Activated CD4-positive, CD25-positive, alpha-beta regulatory T cell treated with anti-CD3 and anti-CD28 coated beads, Interleukin-2, amount 50 U/mL, for 16 hours (primary cell): ENCODE measurements at regions not wholly inside any gene's neighbourhood (a gene's known extent, or its start where the extent isn't known, plus 50 kb on each side); places are given as distances from the start of the nearest gene placed in this dataset.
"Not testable (repeated sequence)": the region's sequence is repeated elsewhere in the genome, so short reads cannot be mapped to it uniquely, and the experiment has no call there.

Experiments
- DNase-seq: peaks from one replicate; pipeline ENCODE4 v3.0.0-alpha.2; 2020; ENCODE audit warnings: low read depth, low spot score

DNA sequence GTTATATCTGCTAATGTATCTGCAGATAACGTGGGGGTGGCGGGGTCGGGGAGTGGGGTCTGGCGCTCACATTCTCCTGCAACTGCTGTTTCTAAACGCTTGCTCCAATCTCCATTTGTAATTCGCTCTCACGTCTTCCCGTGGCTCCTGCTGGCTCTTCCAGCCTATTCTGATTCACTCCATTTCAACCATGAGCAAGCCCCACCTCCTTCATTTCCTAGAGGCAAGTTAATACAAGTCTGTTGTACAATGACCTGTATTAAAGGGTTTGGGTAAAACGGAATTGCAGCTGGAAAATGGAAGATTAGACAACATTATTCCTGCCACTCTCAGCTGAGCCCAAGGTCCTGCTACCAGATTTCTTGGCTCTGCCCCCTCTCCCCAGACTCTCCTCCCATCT lies 132.3 kb downstream of the CSNK2A3 start:
- DNase-seq, result no peak

DNA sequence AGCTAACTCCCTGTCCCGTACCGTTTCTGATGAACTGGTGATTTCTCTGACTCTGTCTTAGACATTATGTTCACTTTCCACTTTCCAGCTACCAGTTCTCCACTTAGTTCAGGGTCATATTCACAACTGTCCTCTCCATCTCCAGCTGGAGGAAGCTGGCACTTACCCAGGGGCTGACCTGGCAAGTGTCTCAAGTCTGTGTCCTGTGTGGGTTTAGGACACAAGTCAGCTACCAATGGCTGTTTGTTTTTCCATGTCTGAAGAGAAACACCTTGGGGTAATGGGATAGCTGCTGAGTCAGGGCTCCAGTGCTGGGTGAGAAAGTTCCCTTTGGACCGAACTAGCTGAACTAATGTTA lies 134.4 kb downstream of the CSNK2A3 start:
- DNase-seq, result no peak

DNA sequence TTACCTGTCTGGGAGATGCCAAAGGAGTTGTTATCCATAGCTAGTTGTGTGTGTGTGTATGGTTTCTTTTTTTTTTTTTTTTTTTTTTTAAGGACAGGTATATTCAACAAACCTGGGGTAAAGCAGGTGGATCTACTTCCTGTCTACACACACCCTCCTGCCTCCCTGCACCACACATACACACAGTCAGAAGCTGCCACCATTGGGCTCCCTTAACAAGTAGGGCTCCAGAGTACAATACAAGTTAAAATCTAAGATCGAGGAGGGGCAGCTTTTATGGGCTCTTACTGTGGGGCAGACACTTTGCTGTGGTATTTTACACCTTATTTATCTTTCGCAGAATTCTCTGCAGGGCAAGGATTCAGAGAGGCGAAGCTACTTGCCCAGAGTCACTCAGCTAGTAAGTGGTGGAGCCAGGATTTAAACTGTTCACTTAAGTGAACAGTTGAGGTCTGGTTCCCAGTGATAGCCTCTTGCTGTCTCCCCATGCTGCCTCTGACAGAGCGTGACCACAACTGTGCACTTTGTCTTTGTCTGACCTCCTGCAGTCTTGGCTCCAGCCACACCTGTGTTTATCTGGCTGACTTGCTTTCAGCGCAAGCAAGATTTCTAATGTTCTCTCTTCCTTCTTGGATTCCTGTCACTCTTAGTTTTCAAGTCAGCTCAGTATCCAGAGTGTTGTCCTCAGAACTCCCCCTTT lies 135.0 kb downstream of the CSNK2A3 start:
- no peak for DNase-seq

DNA sequence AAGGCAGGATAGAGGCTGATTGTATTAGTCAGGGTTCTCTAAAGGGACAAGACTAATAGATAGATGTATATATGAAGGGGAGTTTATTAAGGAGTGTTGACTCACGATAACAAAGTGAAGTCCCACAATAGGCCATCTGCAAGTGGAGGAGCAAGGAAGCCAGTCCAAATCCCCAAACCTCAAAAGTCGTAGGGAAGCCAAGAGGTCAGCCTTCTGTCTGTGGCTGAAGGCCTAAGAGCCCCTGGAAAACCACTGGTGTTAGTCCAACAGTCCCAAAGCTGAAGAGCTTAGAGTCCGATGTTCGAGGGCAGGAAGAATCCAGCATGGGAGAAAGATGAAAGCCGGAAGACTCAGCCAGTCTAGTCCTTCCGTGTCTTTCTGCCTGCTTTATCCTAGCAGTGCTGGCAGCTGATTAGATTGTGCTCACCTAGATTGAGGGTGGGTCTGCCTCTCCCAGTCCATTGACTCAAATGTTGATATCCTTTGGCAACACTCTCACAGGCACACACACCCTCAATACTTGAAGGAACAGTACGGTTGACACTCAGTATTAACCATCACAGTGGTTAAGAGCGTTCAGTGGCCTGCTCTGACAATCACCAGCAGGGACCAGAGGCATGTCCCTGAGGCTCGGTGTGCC lies 135.6 kb downstream of the CSNK2A3 start:
- DNase-seq, result no peak

DNA sequence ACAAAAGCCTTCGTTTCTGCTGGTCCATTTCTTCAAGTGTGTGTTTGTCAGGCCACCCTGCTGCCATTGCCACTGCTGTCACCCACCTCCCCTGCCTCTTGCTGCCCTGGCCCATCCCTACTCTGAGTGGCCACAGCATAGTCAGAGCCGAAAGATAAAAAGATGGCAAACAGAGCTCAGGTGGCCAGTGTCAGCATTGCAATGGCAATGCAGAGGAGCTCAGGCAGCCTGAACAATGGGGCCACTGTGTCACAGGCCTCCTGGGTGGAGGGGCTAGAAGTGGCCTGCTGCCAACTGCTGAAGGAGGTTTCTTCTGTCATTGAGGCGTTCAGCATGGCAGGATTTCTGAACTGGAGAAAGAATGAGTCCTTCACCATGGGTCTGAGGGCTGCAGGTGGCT lies 137.1 kb downstream of the CSNK2A3 start:
- no peak for DNase-seq

DNA sequence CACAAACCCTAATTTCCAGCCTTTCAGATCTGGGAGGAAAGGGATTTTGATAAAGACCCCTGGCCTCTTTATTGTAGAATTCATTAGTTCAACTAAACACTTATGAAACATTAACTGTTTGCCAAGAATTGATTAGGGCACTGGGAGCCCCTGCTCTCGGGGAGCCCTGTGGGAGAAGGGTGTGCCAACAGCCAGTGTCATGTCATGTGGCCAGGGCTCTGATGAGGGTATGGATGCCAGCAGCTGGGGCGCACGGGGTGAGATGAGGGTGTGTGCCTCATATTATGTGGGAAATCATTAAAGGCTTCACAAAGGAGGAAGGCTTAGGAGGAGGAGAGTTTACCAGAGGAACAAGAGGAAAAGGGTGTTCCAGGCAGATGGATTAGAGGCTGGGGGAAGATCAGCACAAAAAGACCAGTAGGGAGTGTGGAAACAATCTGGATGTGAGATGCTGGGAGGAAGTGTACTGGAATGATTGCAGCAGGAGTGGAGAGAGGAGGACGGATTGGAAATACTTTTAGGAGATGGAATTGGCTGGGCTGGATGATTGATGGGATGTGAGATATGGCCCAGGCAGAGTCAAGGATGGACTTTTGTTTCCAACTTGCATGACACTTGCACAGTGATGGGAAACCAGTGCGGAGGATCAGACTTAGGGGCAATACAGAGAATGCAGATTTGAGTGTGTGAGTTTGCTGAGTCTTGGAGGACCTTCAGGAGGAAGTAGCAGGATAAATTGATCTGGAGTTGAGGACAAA lies 137.8 kb downstream of the CSNK2A3 start:
- DNase-seq, result no peak

DNA sequence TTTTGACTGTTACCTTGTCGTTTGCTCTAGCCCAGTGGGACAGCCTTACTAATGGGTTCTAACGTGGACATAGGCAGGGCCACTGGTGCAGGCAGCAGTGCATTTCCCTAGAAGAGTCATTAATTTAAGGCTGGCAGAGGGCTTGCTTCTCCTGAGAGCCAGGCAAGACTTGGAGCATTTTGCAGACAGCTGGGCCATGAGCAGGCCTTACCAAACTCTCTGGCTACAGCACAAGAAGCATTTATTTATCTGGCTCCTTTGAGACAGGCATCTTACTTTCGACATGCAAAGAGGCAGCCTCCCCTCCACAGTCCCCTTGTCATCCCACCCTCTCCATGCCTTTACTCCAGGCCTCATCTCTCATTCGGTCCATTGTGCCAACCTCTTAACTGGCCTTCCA lies 139.9 kb downstream of the CSNK2A3 start:
- DNase-seq, result no peak

DNA sequence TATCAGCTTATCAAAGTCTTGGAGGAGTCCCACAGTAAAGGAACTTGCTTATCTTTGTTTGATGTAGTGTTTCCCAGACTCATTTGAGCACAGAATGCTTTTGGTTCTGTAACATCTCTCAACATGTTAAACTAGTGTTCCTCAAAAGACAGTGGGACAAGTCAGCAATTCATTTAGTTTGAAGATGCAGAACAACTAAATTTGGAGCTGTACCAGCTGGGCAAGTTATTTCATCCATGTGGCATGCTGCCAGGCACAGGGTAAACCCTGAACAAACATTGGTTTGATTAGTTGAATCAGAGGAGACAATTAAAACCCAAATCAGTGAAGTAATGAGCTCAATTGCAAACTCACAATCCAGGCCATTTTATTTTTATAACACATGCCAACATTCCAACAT lies 141.2 kb downstream of the CSNK2A3 start:
- no peak for DNase-seq

DNA sequence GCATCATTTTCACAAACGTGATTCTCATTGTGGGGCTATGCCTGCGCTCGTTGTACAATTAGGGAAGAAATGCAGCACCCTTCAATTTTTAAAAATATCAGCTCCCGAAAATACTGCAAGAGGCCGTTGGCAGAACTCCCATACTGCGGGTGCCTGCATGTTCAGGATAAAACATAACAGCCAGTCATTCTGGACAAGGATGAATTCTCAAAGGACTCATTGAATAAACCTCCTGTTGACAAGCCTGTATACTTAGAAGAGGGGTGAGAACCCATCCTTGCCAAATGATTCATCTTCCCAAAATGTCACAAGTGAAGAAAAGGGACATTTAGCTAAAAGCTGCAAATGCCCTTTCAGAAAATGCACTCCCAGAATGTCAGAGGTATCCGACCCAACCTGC lies 141.9 kb downstream of the CSNK2A3 start:
- no peak for DNase-seq

DNA sequence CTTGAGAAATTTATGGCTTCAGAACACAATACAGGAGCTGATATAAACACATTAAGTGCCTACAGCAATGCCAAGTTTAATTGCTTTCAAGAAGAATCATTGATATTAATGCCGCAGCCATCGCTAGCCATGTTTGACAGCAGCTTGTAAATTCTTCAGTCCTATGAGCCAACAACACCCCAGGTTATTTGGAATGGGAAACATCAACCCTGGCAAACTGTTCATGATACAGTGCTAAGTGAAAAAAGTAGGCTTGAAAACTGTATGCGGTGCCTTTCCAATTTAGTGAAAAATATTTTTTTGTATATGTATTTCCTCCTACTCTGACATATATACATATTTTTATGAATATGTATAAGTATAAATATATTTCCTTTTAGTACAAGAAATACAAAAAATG lies 142.6 kb downstream of the CSNK2A3 start:
- no peak for DNase-seq

DNA sequence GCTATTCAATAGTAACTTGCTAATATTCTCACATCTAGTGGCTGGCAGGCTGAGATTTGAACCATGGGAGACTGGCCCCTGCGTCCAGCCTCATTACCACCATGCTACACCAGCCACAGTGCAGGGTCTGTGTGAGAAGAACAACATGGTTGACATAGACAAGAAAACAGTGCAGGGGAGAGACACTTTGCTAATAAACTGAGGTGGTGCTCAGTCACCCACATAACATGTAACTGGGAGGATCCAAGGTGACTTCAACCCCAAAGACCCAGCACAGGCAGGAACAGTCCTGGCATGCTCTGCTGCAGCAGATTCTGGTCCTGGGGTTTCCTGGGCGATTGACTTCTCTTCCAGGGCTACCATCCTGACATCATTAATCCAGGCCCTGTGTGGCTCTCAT lies 143.1 kb downstream of the CSNK2A3 start:
- no peak for DNase-seq

DNA sequence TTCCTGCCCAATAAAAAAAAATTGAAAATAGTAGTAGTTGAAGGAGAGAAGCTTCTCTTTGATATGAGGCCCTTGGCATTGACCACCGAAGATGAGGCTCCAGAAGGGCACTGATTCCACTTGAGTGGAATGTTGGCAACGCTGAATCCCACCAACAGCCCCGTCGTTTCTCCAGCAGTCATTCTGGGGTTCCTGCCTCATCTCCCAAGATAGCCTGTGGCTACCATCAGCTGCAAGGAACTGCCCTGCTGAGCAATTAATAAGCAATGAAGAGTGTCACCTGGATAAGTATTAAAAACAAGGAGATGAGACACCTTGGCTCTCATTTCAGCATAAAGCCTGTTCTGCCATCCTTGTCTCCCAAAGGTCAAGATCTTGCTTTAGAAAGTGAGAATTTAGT lies 144.1 kb downstream of the CSNK2A3 start:
- no peak for DNase-seq

DNA sequence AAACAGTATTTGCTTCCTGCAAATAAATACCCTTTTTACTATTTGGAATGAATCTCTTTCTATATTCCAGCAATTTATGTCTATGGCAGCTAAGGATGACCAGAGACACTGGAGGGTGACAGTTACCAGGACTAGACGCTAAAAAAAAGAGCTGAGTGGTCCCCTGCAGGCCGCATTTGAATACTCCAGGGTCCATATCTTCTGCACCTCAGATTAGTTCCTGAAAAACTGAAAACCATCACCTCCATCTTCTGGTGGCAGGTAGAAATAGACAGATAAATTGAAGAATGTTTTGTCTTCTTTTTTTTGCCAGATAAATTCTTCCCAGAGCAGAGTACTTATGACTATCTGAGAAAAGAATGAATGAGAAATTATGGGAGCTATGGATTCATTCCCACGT lies 145.6 kb downstream of the CSNK2A3 start:
- no peak for DNase-seq

DNA sequence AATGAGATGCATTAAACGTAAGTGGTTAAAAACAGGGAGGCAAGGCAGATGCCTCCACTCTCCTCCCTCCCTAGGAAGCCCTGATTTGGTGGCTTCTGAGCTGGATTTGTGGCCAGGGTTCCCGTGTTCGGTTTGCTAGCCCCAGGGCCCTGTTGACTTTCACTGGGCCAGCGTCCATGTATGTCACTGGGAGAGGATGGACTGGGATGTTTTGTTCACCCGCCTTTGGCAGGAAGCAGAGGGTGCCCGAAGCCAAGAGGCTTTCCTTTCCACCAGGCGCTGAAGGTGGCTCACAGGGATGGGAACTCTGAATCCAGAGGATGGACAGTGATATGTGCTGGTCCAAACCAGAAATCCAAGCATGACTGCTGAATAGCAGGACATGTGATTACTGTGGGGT lies 146.6 kb downstream of the CSNK2A3 start:
- DNase-seq, result no peak

DNA sequence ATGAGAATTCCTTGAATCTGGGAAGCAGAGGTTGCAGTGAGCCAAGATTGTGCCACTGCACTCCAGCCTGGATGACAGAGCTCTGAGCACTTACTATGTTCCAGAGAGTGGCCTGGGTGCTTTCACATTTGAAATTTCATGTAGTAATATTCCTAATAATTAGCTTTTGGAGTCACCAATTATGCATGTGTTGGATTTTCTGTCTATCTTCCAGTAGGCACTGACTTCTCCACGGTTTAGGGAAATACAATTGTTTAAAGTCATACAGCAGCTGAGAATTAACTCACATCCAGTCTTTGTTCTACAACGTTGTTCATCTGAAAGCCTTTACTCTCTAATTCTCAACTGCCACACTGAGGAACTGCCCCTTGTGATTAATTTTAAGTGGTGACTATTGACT lies 150.2 kb downstream of the CSNK2A3 start:
- DNase-seq, result no peak

DNA sequence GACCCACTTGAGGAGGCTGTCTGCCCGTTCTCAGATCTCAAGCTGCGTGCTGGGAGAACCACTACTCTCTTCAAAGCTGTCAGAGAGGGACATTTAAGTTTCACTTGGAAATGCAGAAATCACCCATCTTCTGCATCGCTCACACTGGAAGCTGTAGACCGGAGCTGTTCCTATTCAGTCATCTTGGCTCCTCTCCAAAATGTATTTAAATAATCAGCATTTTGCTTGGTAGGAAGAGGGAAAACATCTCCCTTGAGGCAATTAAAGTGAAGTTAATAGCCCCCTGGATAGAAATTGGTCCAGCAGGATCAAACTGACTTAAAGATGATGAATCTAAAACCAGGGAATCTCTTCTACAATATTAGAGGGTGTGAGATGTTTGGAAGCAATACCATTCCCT lies 151.7 kb downstream of the CSNK2A3 start:
- not testable (repeated sequence) for DNase-seq

DNA sequence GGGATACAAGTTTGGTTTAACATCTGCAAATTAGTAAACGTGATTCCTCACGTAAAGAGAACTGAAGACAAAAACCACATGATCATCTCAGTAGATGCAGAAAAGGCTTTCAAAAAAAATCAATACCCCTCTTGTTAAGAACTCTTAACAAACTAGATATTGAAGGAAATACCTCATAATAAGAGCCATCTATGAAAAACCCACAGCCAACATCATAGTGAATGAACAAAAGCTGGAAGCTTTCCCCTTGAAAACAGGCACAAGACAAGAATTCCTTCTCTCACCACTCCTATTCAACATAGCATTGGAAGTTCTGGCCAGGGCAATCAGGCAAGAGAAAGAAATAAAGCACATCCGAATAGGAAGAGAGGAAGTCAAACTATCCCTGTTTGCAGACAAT lies 160.5 kb downstream of the CSNK2A3 start:
- no peak for DNase-seq

DNA sequence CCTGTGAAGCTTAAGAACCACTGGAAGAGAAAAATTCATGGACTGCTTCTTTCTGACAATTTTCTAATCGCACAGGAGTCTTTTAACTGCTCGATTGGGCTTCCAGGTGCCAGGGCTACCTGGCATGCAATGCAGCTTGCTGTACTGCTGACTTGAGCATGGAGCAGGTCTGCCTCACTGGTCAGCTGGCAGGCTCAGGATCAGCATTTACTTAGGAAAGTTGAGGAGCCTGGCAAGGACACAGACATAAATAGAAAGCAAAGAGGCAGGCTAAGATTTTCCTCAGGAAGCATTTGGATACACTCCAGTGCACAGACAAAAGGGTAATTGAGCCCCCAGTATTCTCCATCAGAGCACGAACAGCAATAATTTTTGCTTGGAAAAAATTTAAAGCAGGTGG lies 163.5 kb downstream of the CSNK2A3 start:
- no peak for DNase-seq

DNA sequence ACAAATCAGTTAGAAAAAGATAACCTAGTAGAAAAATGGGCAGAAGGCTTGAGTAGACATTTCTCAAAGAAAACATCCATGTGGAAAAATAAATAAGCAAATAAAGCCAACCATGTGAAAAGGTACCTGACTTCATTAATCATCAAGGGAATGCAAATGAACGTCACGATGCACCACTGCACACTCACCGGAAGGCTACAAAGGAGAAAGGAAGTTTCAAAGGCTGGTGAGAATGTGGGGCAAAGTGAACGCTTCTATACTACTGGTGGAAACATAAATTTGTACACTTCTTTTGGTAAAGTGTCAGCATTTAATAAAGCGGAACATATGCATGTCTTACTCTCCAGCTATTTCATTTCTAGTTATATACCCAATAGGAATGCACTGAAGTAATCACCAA lies 166.8 kb downstream of the CSNK2A3 start:
- DNase-seq, result no peak

DNA sequence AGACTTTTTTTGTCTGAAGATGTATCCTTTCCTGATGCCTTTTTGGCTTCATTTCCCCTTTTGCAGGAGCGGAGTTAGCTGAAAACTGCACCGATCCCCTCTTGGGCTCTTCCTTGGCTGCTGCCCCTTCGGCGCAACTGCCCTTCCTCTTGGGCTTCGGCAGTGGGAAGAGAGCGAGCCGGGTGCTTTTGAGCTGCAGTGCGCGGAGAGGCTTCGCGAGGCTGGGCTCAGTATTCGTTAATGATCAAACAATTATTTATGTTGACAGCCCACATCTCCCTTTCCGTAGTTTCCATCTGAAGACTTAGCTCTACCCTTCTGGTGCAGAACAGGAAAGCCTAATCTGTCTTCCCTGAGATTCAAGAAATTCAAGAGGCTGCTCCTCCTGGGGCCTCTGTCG lies 170.8 kb downstream of the CSNK2A3 start:
- DNase-seq, result no peak

DNA sequence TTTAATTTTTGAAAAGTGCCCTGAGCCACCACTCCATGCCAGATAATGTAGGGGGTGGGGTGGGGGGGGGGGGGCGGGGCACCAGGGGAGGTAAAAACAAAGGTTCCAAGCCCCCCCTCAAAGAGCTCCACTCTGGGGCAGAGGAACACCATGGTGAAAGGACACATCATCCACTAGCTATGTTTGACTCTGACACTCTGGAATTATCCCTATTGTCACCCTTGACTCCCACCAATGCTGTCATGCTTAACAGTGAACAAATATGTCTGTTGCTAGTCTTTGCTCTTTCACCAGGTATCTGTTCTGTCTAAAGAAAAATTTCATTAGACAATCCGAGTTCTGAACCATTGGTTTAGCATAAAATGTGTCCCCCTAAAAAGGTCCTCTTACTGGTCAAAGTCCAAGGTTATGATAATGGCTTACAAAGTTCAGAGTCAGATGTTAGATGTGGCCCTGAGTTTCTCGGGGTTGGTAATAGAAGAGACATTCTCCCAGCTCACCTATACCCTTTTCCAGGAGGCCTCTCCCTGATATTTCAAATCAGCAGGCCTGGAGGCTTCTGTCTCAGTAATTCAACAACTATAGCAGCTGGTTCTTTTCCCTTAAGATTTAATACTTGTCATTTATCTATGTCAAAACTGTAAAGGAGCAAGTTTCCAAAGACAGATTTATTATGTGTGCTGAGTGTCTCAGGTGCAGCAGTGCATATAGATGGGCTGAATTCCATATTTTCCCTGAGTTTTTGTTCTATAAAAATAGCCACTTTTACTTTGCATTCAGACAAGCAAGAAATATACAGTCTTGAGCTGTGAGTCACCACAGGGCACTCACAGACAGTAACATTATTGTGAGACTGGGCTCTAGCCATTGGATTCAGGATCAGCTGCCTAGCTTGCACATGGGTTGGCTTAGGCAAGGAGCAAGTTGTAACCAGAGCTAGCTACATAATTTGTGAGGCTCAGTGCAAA lies 174.1 kb downstream of the CSNK2A3 start:
- DNase-seq, result no peak
